H1 (cell line): ENCODE measurements at regions not wholly inside any gene's neighbourhood (a gene's known extent, or its start where the extent isn't known, plus 50 kb on each side); places are given as distances from the start of the nearest gene placed in this dataset.

Experiments used
- CTCF ChIA-PET: fragments of 300-600 bp; sonication (Branson Sonifier 250); formaldehyde crosslinking; loops from one replicate; lab custom pipeline; 2021; ENCODE audit not compliant: partially characterized antibody; lab: Charles Lee
- POLR2A ChIA-PET: fragments of 300-600 bp; sonication (Branson Sonifier 250); formaldehyde crosslinking; loops from one replicate; lab custom pipeline; 2021; ENCODE audit warnings: inconsistent platforms; ENCODE audit not compliant: partially characterized antibody; lab: Charles Lee
- DNase-seq, 2 experiments: peaks; one replicate each; pipeline versions ENCODE4 v3.0.0 to v3.0.0-alpha.2; 2010 to 2022; ENCODE audit warnings: low spot score in 2 of 2, low read depth in 1 of 2, mixed read lengths in 1 of 2
- FAIRE-seq: peaks from 2 replicates; lab custom pipeline; 2011; peaks lifted over from hg19 to GRCh38; lab: Jason Lieb, UNC
- H2AFZ ChIP-seq: 2 replicates; pipeline ENCODE4 v1.8.1; 2012; ENCODE audit warnings: low read length, inconsistent platforms
- H2AK5ac ChIP-seq: 2 replicates; pipeline ENCODE4 v1.6.1; 2013; ENCODE audit warnings: low read depth, low read length
- H2BK120ac ChIP-seq: replicated peaks from 2 replicates; pipeline ENCODE3; 2013; ENCODE audit warnings: low read depth, low read length, inconsistent platforms
- H2BK12ac ChIP-seq: 2 replicates; pipeline ENCODE4 v1.6.1; 2013; ENCODE audit warnings: low read depth, low read length
- H2BK15ac ChIP-seq: 2 replicates; pipeline ENCODE4 v1.6.1; 2013; ENCODE audit warnings: low read length
- H2BK20ac ChIP-seq: 2 replicates; pipeline ENCODE4 v1.6.1; 2013; ENCODE audit warnings: low read length
- H2BK5ac ChIP-seq: 2 replicates; pipeline ENCODE4 v1.6.1; 2013; ENCODE audit warnings: low read depth, low read length
- H3K14ac ChIP-seq: 2 replicates; pipeline ENCODE4 v1.6.1; 2013; ENCODE audit warnings: inconsistent platforms; ENCODE audit not compliant: insufficient read length
- H3K18ac ChIP-seq: 2 replicates; pipeline ENCODE4 v1.6.1; 2013; ENCODE audit warnings: low read length; ENCODE audit errors: extremely low read depth
- H3K23ac ChIP-seq: 2 replicates; pipeline ENCODE4 v1.6.1; 2013; ENCODE audit warnings: inconsistent platforms; ENCODE audit not compliant: insufficient read length
- H3K23me2 ChIP-seq: 2 replicates; pipeline ENCODE4 v1.6.1; 2013; ENCODE audit warnings: low read depth, low read length
- H3K27ac ChIP-seq: 2 replicates; pipeline ENCODE4 v1.6.1; 2011; ENCODE audit warnings: low read depth, low read length, inconsistent platforms
- H3K27me3 ChIP-seq, 4 experiments: replicated peaks in 1 of 4; 1 replicate in 1 of 4; 2 replicates in 3 of 4; pipeline versions ENCODE4 v1.6.1 to v1.8.1; 2011 to 2013; ENCODE audit warnings: low read length in 3 of 4, mild to moderate bottlenecking in 3 of 4, inconsistent platforms in 2 of 4, mixed read lengths in 2 of 4, moderate library complexity in 1 of 4; ENCODE audit not compliant: control insufficient read depth in 3 of 4, insufficient read depth in 3 of 4; ENCODE audit errors: extremely low read depth in 1 of 4
- H3K36me3 ChIP-seq, 4 experiments: 2 replicates each; pipeline versions ENCODE4 v1.6.1 to v1.8.1; 2011 to 2013; ENCODE audit warnings: mild to moderate bottlenecking in 4 of 4, low read length in 3 of 4, moderate library complexity in 2 of 4, control low read depth in 1 of 4, inconsistent platforms in 1 of 4; ENCODE audit not compliant: insufficient read depth in 4 of 4, control insufficient read depth in 2 of 4
- H3K4ac ChIP-seq: replicated peaks from 2 replicates; pipeline ENCODE3; 2013; ENCODE audit warnings: low read length, low read depth, mixed read lengths, inconsistent platforms; ENCODE audit not compliant: insufficient read length
- H3K4me1 ChIP-seq, 4 experiments: replicated peaks in 1 of 4; 1 replicate in 1 of 4; 2 replicates in 3 of 4; pipeline versions ENCODE4 v1.6.1 to v1.8.1; 2011 to 2013; ENCODE audit warnings: low read length in 3 of 4, inconsistent platforms in 2 of 4, mixed read lengths in 1 of 4; ENCODE audit not compliant: insufficient read depth in 4 of 4, control insufficient read depth in 3 of 4
- H3K4me2 ChIP-seq, 2 experiments: 2 replicates each; pipeline versions ENCODE4 v1.6.1 to v1.8.1; 2011 to 2013; ENCODE audit warnings: low read depth in 2 of 2, low read length in 2 of 2, control low read depth in 1 of 2, inconsistent platforms in 1 of 2, mild to moderate bottlenecking in 1 of 2; ENCODE audit not compliant: insufficient read depth in 1 of 2
- H3K4me3 ChIP-seq, 4 experiments: fragments of 200-600, 300-600 bp in 1 of 4; sonication (generic), shearing (Covaris generic), sonication (Bioruptor Twin) in 1 of 4; 2 replicates each; pipeline versions ENCODE4 v1.5.1 to v1.8.1; 2011 to 2016; ENCODE audit warnings: low read length in 4 of 4, low read depth in 3 of 4, control low read depth in 2 of 4, inconsistent platforms in 2 of 4, mild to moderate bottlenecking in 2 of 4, mixed read lengths in 1 of 4, moderate library complexity in 1 of 4; ENCODE audit not compliant: insufficient read depth in 2 of 4; ENCODE audit errors: extremely low read depth in 1 of 4
- H3K56ac ChIP-seq: replicated peaks from 2 replicates; pipeline ENCODE3; 2013; ENCODE audit warnings: low read depth, mild to moderate bottlenecking, mixed read lengths, low read length, inconsistent platforms; ENCODE audit not compliant: insufficient read length
- H3K79me1 ChIP-seq: 2 replicates; pipeline ENCODE4 v1.6.1; 2013; ENCODE audit warnings: low read depth, low read length, control low read depth
- H3K79me2 ChIP-seq, 2 experiments: 2 replicates each; pipeline versions ENCODE4 v1.6.1 to v1.8.1; 2012 to 2013; ENCODE audit warnings: low read length in 2 of 2, mild to moderate bottlenecking in 2 of 2, inconsistent platforms in 1 of 2; ENCODE audit not compliant: insufficient read depth in 2 of 2, control insufficient read depth in 1 of 2
- H3K9ac ChIP-seq, 4 experiments: replicated peaks in 1 of 4; 1 replicate in 1 of 4; 2 replicates in 3 of 4; pipeline versions ENCODE4 v1.6.1 to v1.8.1; 2011 to 2013; ENCODE audit warnings: low read depth in 3 of 4, low read length in 3 of 4, control low read depth in 2 of 4, mild to moderate bottlenecking in 2 of 4, moderate library complexity in 2 of 4, inconsistent platforms in 1 of 4; ENCODE audit errors: extremely low read depth in 1 of 4
- H3K9me3 ChIP-seq, 2 experiments: 2 replicates each; pipeline versions ENCODE4 v1.6.1 to v1.8.1; 2012 to 2013; ENCODE audit warnings: mild to moderate bottlenecking in 2 of 2, moderate library complexity in 2 of 2, control low read depth in 1 of 2, inconsistent platforms in 1 of 2, low read depth in 1 of 2, low read length in 1 of 2, mixed read lengths in 1 of 2; ENCODE audit not compliant: insufficient read depth in 2 of 2
- H4K20me1 ChIP-seq, 2 experiments: replicated peaks in 1 of 2; 2 replicates each; pipeline versions ENCODE3 to v1.8.1; 2011 to 2013; ENCODE audit warnings: inconsistent platforms in 2 of 2, low read length in 2 of 2, mild to moderate bottlenecking in 1 of 2; ENCODE audit not compliant: insufficient read depth in 2 of 2, control insufficient read depth in 1 of 2
- H4K5ac ChIP-seq: 2 replicates; pipeline ENCODE4 v1.6.1; 2013; ENCODE audit warnings: low read length, low read depth, mixed read lengths, inconsistent platforms; ENCODE audit not compliant: insufficient read length
- H4K8ac ChIP-seq: 2 replicates; pipeline ENCODE4 v1.8.0; 2013; ENCODE audit warnings: mild to moderate bottlenecking, moderate library complexity, low read length, inconsistent platforms; ENCODE audit not compliant: insufficient read depth; ENCODE audit errors: extremely low read depth
- H4K91ac ChIP-seq: replicated peaks from 2 replicates; pipeline ENCODE3; 2013; ENCODE audit warnings: low read length, mixed read lengths, inconsistent platforms; ENCODE audit not compliant: insufficient read length
- ASH2L ChIP-seq: fragments of 200-600, 300-600 bp; sonication (generic); IDR thresholded peaks from one replicate; pipeline ENCODE4 v1.7.1; 2017; ENCODE audit warnings: low read length
- SP2 ChIP-seq: IDR thresholded peaks from 2 replicates; pipeline ENCODE4 v1.6.1; 2012; ENCODE audit warnings: mild to moderate bottlenecking, low read length, inconsistent platforms
- ZNF274 ChIP-seq: IDR thresholded peaks from 2 replicates; pipeline ENCODE4 v1.7.0; 2012; ENCODE audit warnings: low read length, borderline replicate concordance; ENCODE audit errors: extremely low read depth
- WGBS, 2 experiments: shearing (Covaris generic) in 1 of 2; methylation state at CpG; one replicate each; pipeline versions ENCODE4 v1.1.6 to v1.1.7; 2013 to 2015; ENCODE audit warnings: low lambda C conversion rate in 2 of 2, mixed read lengths in 2 of 2, inconsistent platforms in 1 of 2, low coverage in 1 of 2, missing lambda C conversion rate in 1 of 2; ENCODE audit not compliant: insufficient replicate concordance in 2 of 2, insufficient coverage in 1 of 2, insufficient read length in 1 of 2; ENCODE audit errors: extremely low coverage in 1 of 2, missing lambda C conversion rate in 1 of 2; 5-methylcytosine and 5-hydroxymethylcytosine counted together

DNA sequence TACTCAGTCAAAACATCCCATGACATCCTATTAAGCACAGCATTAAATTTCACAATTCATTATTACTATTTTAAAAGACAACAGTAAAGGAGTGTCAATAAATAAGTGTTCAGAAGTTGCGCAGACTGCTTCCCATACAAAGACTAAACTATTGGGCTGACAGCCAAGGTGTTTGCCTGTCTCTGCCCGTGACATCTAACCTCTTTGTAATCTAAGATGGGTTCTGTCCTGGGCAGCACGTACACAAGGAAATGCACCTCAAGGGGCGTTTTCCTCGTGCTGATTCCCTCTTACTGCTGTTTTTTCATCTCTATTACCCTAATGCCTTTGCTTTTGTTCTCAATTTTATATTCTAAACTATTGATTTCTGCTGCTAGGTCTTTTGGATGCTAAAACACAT lies 216.3 kb downstream of the NHLRC3 start:
- Histone ChIP-seq H3K4me3 (no peak overlapping the region), H3K23ac (no peak overlapping the region), H3K56ac (no peak overlapping the region), H3K18ac (no peak overlapping the region), H3K27ac (no peak overlapping the region), H3K79me1 (no peaks in the 10 kb centered on the region), H2BK5ac (no peak overlapping the region), H3K4me2 (no peak overlapping the region), H2BK12ac (no peak overlapping the region), H2AK5ac (no peak overlapping the region), H3K27me3 (no peaks in the 10 kb centered on the region), H3K4me1 (no peaks in the 10 kb centered on the region), H4K91ac (no peak overlapping the region), H3K36me3 (no peaks in the 10 kb centered on the region), H2BK20ac (no peak overlapping the region), H3K23me2 (no peaks in the 10 kb centered on the region), H3K79me2 (no peaks in the 10 kb centered on the region), H3K9me3 (no peaks in the 10 kb centered on the region), H2BK15ac (no peak overlapping the region), H2BK120ac (no peak overlapping the region), H3K9ac (no peak overlapping the region), H3K4ac (no peak overlapping the region), H2AFZ (no peak overlapping the region), H4K5ac (no peak overlapping the region), H3K14ac (no peak overlapping the region), H4K8ac (no peak overlapping the region), H4K20me1 (no peaks in the 10 kb centered on the region)
- FAIRE-seq (no peak), DNase-seq (no peak)
- TF ChIP-seq SP2 (no peak), ZNF274 (no peak), ASH2L (no peak)
- ChIA-PET POLR2A (no interaction called here), CTCF (interaction anchor here (0.6 to 0.9 kb wide), 2 partner anchors 29 to 132 kb away, joined by 3 read pairs; no protein-coding TSS in a partner anchor)
- 83% methylated on average over 5 of the region's 5 CpGs; no CpG with 5 or more reads in 1 of the 2 experiments for WGBS, 2 experiments
